ENCODE measurements at regions not wholly inside any gene's neighbourhood (a gene's known extent, or its start where the extent isn't known, plus 50 kb on each side); places are given as distances from the start of the nearest gene placed in this dataset.

GRCh38 chr22:23007823-23008222 is 62.5 kb upstream of the GNAZ start:
- ChIA-PET POLR2A (interaction anchor here (1.1 kb wide), 1 partner anchor 8 kb away, joined by 3 read pairs; no protein-coding TSS in a partner anchor), CTCF (ENCODE audit: unreplicated experiment) (no interaction called here)
- H3K79me2 ChIP-seq (ENCODE audit: insufficient read depth, low read depth, low read length) = no peaks in the 10 kb centered on the region
- H2AFZ ChIP-seq (ENCODE audit: low read length) = no peak overlapping the region
- H3K4me2 ChIP-seq (ENCODE audit: low read length) = no peak overlapping the region
- no peaks in the 10 kb centered on the region for H3K4me1 ChIP-seq (ENCODE audit: insufficient read depth, low read length, poor library complexity, severe bottlenecking)
- no peak overlapping the region for H3K27ac ChIP-seq (ENCODE audit: low read depth, low read length, poor library complexity, severe bottlenecking)
- no TSS peak for BruUV-seq (replicated peaks)
- DNase-seq (ENCODE audit: low spot score) = no peak
- H3K4me3 ChIP-seq (ENCODE audit: low read depth, low read length, poor library complexity, severe bottlenecking) = no peak overlapping the region
- no peaks in the 10 kb centered on the region for H4K20me1 ChIP-seq (ENCODE audit: insufficient read depth, low read length)
- H3K9me2 ChIP-seq (ENCODE audit: insufficient read depth, low read length) = no peaks in the 10 kb centered on the region
- TF ChIP-seq CTCF (conservative IDR thresholded peaks at IDR 0.05; ENCODE audit: low read length) (no peak), EZH2phosphoT487 (IDR thresholded peaks at IDR 0.05; ENCODE audit: borderline replicate concordance, low read depth, low read length) (no peak)
- H3K9me3 ChIP-seq (ENCODE audit: low read length) = peaks cover 10% of the 10 kb centered on the region; the same call in 1 of the 2 replicates
- H3K36me3 ChIP-seq (ENCODE audit: insufficient read depth, low read length) = peaks cover 24% of the 10 kb centered on the region
- intact Hi-C loops (cut with micrococcal nuclease; ENCODE audit: unreplicated experiment) = no loop called here

- Histone ChIP-seq H3K79me2 (ENCODE audit: insufficient read depth, low read depth, low read length) (no peaks in the 10 kb centered on the region), H3K4me2 (ENCODE audit: low read length) (no peak overlapping the region), H3K9me2 (ENCODE audit: insufficient read depth, low read length) (no peaks in the 10 kb centered on the region), H3K4me1 (ENCODE audit: insufficient read depth, low read length, poor library complexity, severe bottlenecking) (no peaks in the 10 kb centered on the region), H3K27ac (ENCODE audit: low read depth, low read length, poor library complexity, severe bottlenecking) (no peak overlapping the region), H3K36me3 (ENCODE audit: insufficient read depth, low read length) (peaks cover 24% of the 10 kb centered on the region), H2AFZ (ENCODE audit: low read length) (no peak overlapping the region), H3K9me3 (ENCODE audit: low read length) (peaks cover under 1% of the 10 kb centered on the region; the same call in 1 of the 2 replicates), H3K4me3 (ENCODE audit: low read depth, low read length, poor library complexity, severe bottlenecking) (no peak overlapping the region), H4K20me1 (ENCODE audit: insufficient read depth, low read length) (no peaks in the 10 kb centered on the region)
- POLR2A ChIA-PET = no interaction called here
- CTCF ChIA-PET (ENCODE audit: unreplicated experiment) = no interaction called here
- DNase-seq (ENCODE audit: low spot score) = no peak
- no TSS peak for BruUV-seq (replicated peaks)
- TF ChIP-seq EZH2phosphoT487 (IDR thresholded peaks at IDR 0.05; ENCODE audit: borderline replicate concordance, low read depth, low read length) = no peak
- intact Hi-C loops (cut with micrococcal nuclease; ENCODE audit: unreplicated experiment) = no loop called here
Measured at GRCh38 chr22:23008896-23009295, 61.4 kb upstream of the GNAZ start.
